Esophagus squamous epithelium (tissue), 4 donors: ENCODE measurements at regions not wholly inside any gene's neighbourhood (a gene's known extent, or its start where the extent isn't known, plus 50 kb on each side); places are given as distances from the start of the nearest gene placed in this dataset.

Experiments used
- CTCF ChIP-seq, 6 experiments: fragments of 450-650 bp in 4 of 6; fragments of 200-600 bp in 2 of 6; sonication (generic) in 2 of 6; IDR thresholded peaks; one replicate each; pipeline ENCODE4 v1.5.1; 2016 to 2019; ENCODE audit warnings: antibody characterized with exemption in 6 of 6, mild to moderate bottlenecking in 4 of 6, moderate library complexity in 4 of 6
- POLR2A ChIP-seq, 4 donors: fragments of 450-650 bp; IDR thresholded peaks; one replicate each; pipeline ENCODE4 v1.6.1; 2017; ENCODE audit warnings: antibody characterized with exemption in 4 of 4, mild to moderate bottlenecking in 4 of 4, moderate library complexity in 3 of 4

GRCh38 chr5:82910491-82910890 lies 166.7 kb downstream of the TMEM167A start:
- TF ChIP-seq CTCF (IDR thresholded peaks at IDR 0.05) = no peak
- TF ChIP-seq POLR2A (IDR thresholded peaks at IDR 0.05) = no peak
